K562 (cell line): ENCODE measurements at regions not wholly inside any gene's neighbourhood (a gene's known extent, or its start where the extent isn't known, plus 50 kb on each side); places are given as distances from the start of the nearest gene placed in this dataset.

Experiments
- ATAC-seq: fragments of 200-7000 bp; cut with Tn5 transposase; 3 replicates; pipeline ENCODE4 v1.9.1; 2020; ENCODE audit warnings: moderate library complexity
- BruUV-seq: library from RNA; stranded (reverse); fragments of 400-500 nt; replicated peaks from 2 replicates; lab custom pipeline; 2021; lab: Mats Ljungman, UMichigan
- CTCF ChIA-PET: fragments of 300-600 bp; formaldehyde crosslinking; extraction: SDS; loops from one replicate; lab custom pipeline; 2021; ENCODE audit warnings: low intra/inter-chr PET ratio; lab: Yijun Ruan, JAX
- POLR2A ChIA-PET: fragments of 300-600, 350-650 bp; sonication (Branson Sonifier 250); formaldehyde crosslinking; extraction: SDS; loops from one replicate; lab custom pipeline; 2021; ENCODE audit warnings: antibody characterized with exemption, inconsistent platforms; lab: Yijun Ruan, JAX
- DNase-seq, 4 experiments: peaks; one replicate each; pipeline versions ENCODE4 v3.0.0 to v3.0.0-alpha.2; 2011 to 2018; ENCODE audit warnings: low spot score in 3 of 4, mixed read lengths in 3 of 4; ENCODE audit errors: extremely low read depth in 1 of 4
- FAIRE-seq: peaks from 2 replicates; lab custom pipeline; 2011; peaks lifted over from hg19 to GRCh38; lab: Jason Lieb, UNC
- H2AFZ ChIP-seq: 2 replicates; pipeline ENCODE4 v1.6.0; 2011; ENCODE audit warnings: low read depth, low read length, control low read depth, inconsistent platforms
- H3K27ac ChIP-seq: fragments of 200-600 bp; 3 replicates; pipeline ENCODE4 v1.8.0; 2011; ENCODE audit warnings: low read depth, mild to moderate bottlenecking, control low read depth, inconsistent platforms, low read length, moderate library complexity, mixed read lengths; ENCODE audit errors: extremely low read depth
- H3K27me3 ChIP-seq, 2 experiments: fragments of 300-600 bp in 1 of 2; 2 replicates in 1 of 2; 3 replicates in 1 of 2; pipeline versions ENCODE4 v1.6.0 to v1.8.0; 2011; ENCODE audit warnings: inconsistent platforms in 2 of 2, low read length in 2 of 2, mild to moderate bottlenecking in 1 of 2, mixed read lengths in 1 of 2, moderate library complexity in 1 of 2; ENCODE audit not compliant: control insufficient read depth in 2 of 2, insufficient read depth in 2 of 2
- H3K36me3 ChIP-seq: fragments of 300-600 bp; 3 replicates; pipeline ENCODE4 v1.8.0; 2011; ENCODE audit warnings: mild to moderate bottlenecking, low read length, inconsistent platforms; ENCODE audit not compliant: control insufficient read depth, insufficient read depth
- H3K4me1 ChIP-seq, 2 experiments: fragments of 200-600 bp in 1 of 2; replicated peaks in 1 of 2; 2 replicates in 1 of 2; 3 replicates in 1 of 2; pipeline versions ENCODE4 v1.5.1 to v1.8.0; 2011; ENCODE audit warnings: inconsistent platforms in 2 of 2, low read length in 2 of 2, mild to moderate bottlenecking in 1 of 2, mixed read lengths in 1 of 2, moderate library complexity in 1 of 2; ENCODE audit not compliant: control insufficient read depth in 2 of 2, insufficient read depth in 2 of 2
- H3K4me2 ChIP-seq: 2 replicates; pipeline ENCODE4 v1.6.1; 2011; ENCODE audit warnings: low read length, control low read depth, inconsistent platforms, mixed read lengths; ENCODE audit not compliant: insufficient read depth
- H3K4me3 ChIP-seq: fragments of 200-600 bp; sonication (generic), shearing (Covaris generic); 2 replicates; pipeline ENCODE4 v1.5.1; 2016; ENCODE audit warnings: control low read depth, inconsistent platforms
- H3K79me2 ChIP-seq: fragments of 200-600 bp; 3 replicates; pipeline ENCODE4 v1.8.0; 2011; ENCODE audit warnings: low read length, inconsistent platforms; ENCODE audit not compliant: control insufficient read depth, insufficient read depth
- H3K9ac ChIP-seq, 2 experiments: 2 replicates each; pipeline versions ENCODE4 v1.6.0 to v1.6.1; 2011; ENCODE audit warnings: low read depth in 2 of 2, low read length in 2 of 2, control low read depth in 1 of 2, inconsistent platforms in 1 of 2, mild to moderate bottlenecking in 1 of 2, mixed read lengths in 1 of 2; ENCODE audit not compliant: insufficient read depth in 1 of 2
- H3K9me1 ChIP-seq: one replicate; pipeline ENCODE4 v1.6.0; 2011; ENCODE audit warnings: inconsistent platforms, mild to moderate bottlenecking, low read length, moderate library complexity; ENCODE audit not compliant: control insufficient read depth, insufficient read depth
- H3K9me3 ChIP-seq: replicated peaks from 2 replicates; pipeline ENCODE4 v1.5.1; 2011; ENCODE audit warnings: low read depth, low read length, inconsistent platforms; ENCODE audit not compliant: control insufficient read depth, insufficient read depth
- H4K20me1 ChIP-seq: replicated peaks from 2 replicates; pipeline ENCODE4 v1.6.1; 2011; ENCODE audit warnings: low read length, inconsistent platforms, mixed read lengths; ENCODE audit not compliant: control insufficient read depth, insufficient read depth
- CAMTA2 ChIP-seq: fragments of 250-450 bp; sonication (Bioruptor Pico); conservative IDR thresholded peaks from 2 replicates; pipeline ENCODE4 v1.5.1; 2022
- COPS2 ChIP-seq: fragments of 450-650 bp; conservative IDR thresholded peaks from 2 replicates; pipeline ENCODE4 v1.6.1; 2016; ENCODE audit warnings: mild to moderate bottlenecking, moderate library complexity
- DDX20 ChIP-seq: fragments of 450-650 bp; IDR thresholded peaks from 2 replicates; pipeline ENCODE4 v1.6.1; 2016; ENCODE audit warnings: missing genetic modification characterization, low read depth, mild to moderate bottlenecking, missing compliant biosample characterization, moderate library complexity
- ESRRA ChIP-seq: fragments of 450-650 bp; IDR thresholded peaks from 2 replicates; pipeline ENCODE4 v1.6.1; 2014; ENCODE audit warnings: low read depth, mild to moderate bottlenecking, moderate library complexity, borderline replicate concordance
- FOXO4 ChIP-seq: fragments of 450-650 bp; formaldehyde crosslinking; IDR thresholded peaks from 2 replicates; pipeline ENCODE4 v1.4.0; 2020; ENCODE audit warnings: mild to moderate bottlenecking, moderate library complexity
- HLTF ChIP-seq: fragments of 450-650 bp; IDR thresholded peaks from 2 replicates; pipeline ENCODE4 v1.6.1; 2016
- MCM5 ChIP-seq: fragments of 450-650 bp; IDR thresholded peaks from 2 replicates; pipeline ENCODE4 v1.6.1; 2016; ENCODE audit warnings: low read depth
- MEF2D ChIP-seq: conservative IDR thresholded peaks from 2 replicates; pipeline ENCODE4 v1.6.1; 2016; ENCODE audit warnings: low read depth, missing genetic modification characterization, missing compliant biosample characterization
- MITF ChIP-seq: IDR thresholded peaks from 2 replicates; pipeline ENCODE4 v1.6.1; 2014; ENCODE audit warnings: antibody characterized with exemption
- MYNN ChIP-seq, 2 experiments: sonication (generic); formaldehyde crosslinking in 1 of 2; IDR thresholded peaks; 2 replicates each; pipeline versions ENCODE4 v1.5.0 to v1.6.1; 2016 to 2020; ENCODE audit warnings: antibody characterized with exemption in 1 of 2, missing genetic modification reagents in 1 of 2
- NR4A1 ChIP-seq, 2 experiments: fragments of 250-450 bp in 1 of 2; fragments of 450-650 bp in 1 of 2; sonication (Bioruptor Pico) in 1 of 2; IDR thresholded peaks; 2 replicates each; pipeline versions ENCODE4 v1.4.0 to v1.6.1; 2016 to 2020; ENCODE audit warnings: mild to moderate bottlenecking in 2 of 2, missing compliant biosample characterization in 1 of 2, missing genetic modification characterization in 1 of 2, moderate library complexity in 1 of 2
- SP1 ChIP-seq: sonication (generic); formaldehyde crosslinking; IDR thresholded peaks from 2 replicates; pipeline ENCODE4 v1.8.1; 2022; ENCODE audit warnings: mild to moderate bottlenecking, missing genetic modification reagents
- ZBTB43 ChIP-seq: sonication (generic); formaldehyde crosslinking; IDR thresholded peaks from 2 replicates; pipeline ENCODE4 v1.8.0; 2023; ENCODE audit warnings: mild to moderate bottlenecking, missing genetic modification reagents
- ZNF347 ChIP-seq: fragments of 450-650 bp; formaldehyde crosslinking; IDR thresholded peaks from 2 replicates; pipeline ENCODE4 v1.4.0; 2020; ENCODE audit warnings: low read depth, mild to moderate bottlenecking, moderate library complexity
- ZNF431 ChIP-seq: sonication (generic); formaldehyde crosslinking; IDR thresholded peaks from 2 replicates; pipeline ENCODE4 v1.8.0; 2022; ENCODE audit warnings: mild to moderate bottlenecking, missing genetic modification reagents
- ZNF445 ChIP-seq: fragments of 250-450 bp; sonication (Bioruptor Pico); IDR thresholded peaks from 2 replicates; pipeline ENCODE4 v1.4.0; 2020; ENCODE audit warnings: low read depth, mild to moderate bottlenecking, moderate library complexity
- ZNF76 ChIP-seq: fragments of 250-450 bp; sonication (Bioruptor Pico); IDR thresholded peaks from 2 replicates; pipeline ENCODE4 v1.4.0; 2020; ENCODE audit warnings: mild to moderate bottlenecking, moderate library complexity, borderline replicate concordance
- WGBS: fragments of 100-300 bp; shearing (Covaris generic); methylation state at CpG from one replicate; pipeline ENCODE4 v1.1.6; 2016; ENCODE audit warnings: low coverage, mixed read lengths; ENCODE audit not compliant: insufficient coverage; ENCODE audit errors: missing lambda C conversion rate; 5-methylcytosine and 5-hydroxymethylcytosine counted together
- in situ Hi-C: fragments of 300-500 bp; cut with MboI; formaldehyde crosslinking; loops from 4 replicates; pipeline ENCODE4 v1.15.0; 2018; ENCODE audit warnings: inconsistent platforms, mixed read lengths
- intact Hi-C: fragments of 100-400 bp; cut with micrococcal nuclease; formaldehyde crosslinking; loops from 2 replicates; pipeline ENCODE4 v1.14.2; 2022

- TF ChIP-seq MYNN (IDR thresholded peaks at IDR 0.05) (no peak), MYNN (CRISPR knock-in tag; IDR thresholded peaks at IDR 0.05) (no peak), ZNF76 (CRISPR knock-in tag) (no peak), MCM5 (no peak), ZNF445 (no peak), ZNF431 (CRISPR knock-in tag) (no peak), HLTF (no peak)
- TF ChIP-seq, all 486 proteins: peak for 0
Measured at GRCh38 chr7:25665903-25666670, 437.8 kb upstream of the NPVF start (continued).

GRCh38 chr7:25666671-25667060 is 438.4 kb upstream of the NPVF start:
- no peaks in the 10 kb centered on the region; a peak in 1 of 5 replicates for H3K4me1 ChIP-seq
- H2AFZ ChIP-seq: no peak overlapping the region
- no peak overlapping the region for H3K4me3 ChIP-seq
- no peaks in the 10 kb centered on the region for H3K9me3 ChIP-seq
- ATAC-seq (no peak), FAIRE-seq (no peak), DNase-seq (no peak)
- H3K9me1 ChIP-seq: no peaks in the 10 kb centered on the region
- intact Hi-C loops: no loop called here
- CTCF ChIA-PET: no interaction called here
- H4K20me1 ChIP-seq: no peaks in the 10 kb centered on the region
- POLR2A ChIA-PET: no interaction called here
- peaks cover 22 to 43% of the 10 kb centered on the region in 2 experiments; a peak in 3 of 5 replicates for H3K27me3 ChIP-seq
- H3K27ac ChIP-seq: no peak overlapping the region
- WGBS: 0% methylated on average over 2 of the region's 2 CpGs
- no peaks in the 10 kb centered on the region for H3K36me3 ChIP-seq
- in situ Hi-C loops: no loop called here
- no peak overlapping the region for H3K4me2 ChIP-seq
- no TSS peak for BruUV-seq
- no peak overlapping the region for H3K9ac ChIP-seq
- H3K79me2 ChIP-seq: no peaks in the 10 kb centered on the region
- TF ChIP-seq DDX20 (tag) (no peak), ZBTB43 (CRISPR knock-in tag) (no peak), ZNF347 (CRISPR knock-in tag) (no peak), NR4A1 (CRISPR knock-in tag; IDR thresholded peaks at IDR 0.05) (no peak), NR4A1 (tag; IDR thresholded peaks at IDR 0.05) (no peak), FOXO4 (CRISPR knock-in tag) (no peak), SP1 (CRISPR knock-in tag) (no peak), ESRRA (no peak), MEF2D (tag) (no peak), COPS2 (no peak), MITF (no peak), CAMTA2 (no peak)
